ENCODE measurements at regions not wholly inside any gene's neighbourhood (a gene's known extent, or its start where the extent isn't known, plus 50 kb on each side); places are given as distances from the start of the nearest gene placed in this dataset.

GRCh38 chr14:43651896-43652295, 855.2 kb downstream of the FSCB start:
- no peak for ATAC-seq
- TF ChIP-seq ESRRG (CRISPR knock-in tag; IDR thresholded peaks at IDR 0.05) (no peak), CREB5 (CRISPR knock-in tag; IDR thresholded peaks at IDR 0.05; ENCODE audit: low read depth) (no peak), ZC3H10 (CRISPR knock-in tag; IDR thresholded peaks at IDR 0.05) (no peak), TCF4 (CRISPR knock-in tag; IDR thresholded peaks at IDR 0.05; ENCODE audit: borderline replicate concordance) (no peak), ZFP30 (CRISPR knock-in tag; IDR thresholded peaks at IDR 0.05) (no peak), SNAI2 (CRISPR knock-in tag; IDR thresholded peaks at IDR 0.05) (no peak), CSDC2 (CRISPR knock-in tag; IDR thresholded peaks at IDR 0.05) (no peak), BACH2 (CRISPR knock-in tag; IDR thresholded peaks at IDR 0.05; ENCODE audit: borderline replicate concordance) (no peak), ZNF565 (CRISPR knock-in tag; conservative IDR thresholded peaks at IDR 0.05; ENCODE audit: low read depth) (no peak), ZFP3 (CRISPR knock-in tag; IDR thresholded peaks at IDR 0.05) (no peak), ZNF8 (CRISPR knock-in tag; IDR thresholded peaks at IDR 0.05) (no peak), TOX (CRISPR knock-in tag; IDR thresholded peaks at IDR 0.05; ENCODE audit: borderline replicate concordance) (no peak), ISL1 (CRISPR knock-in tag; IDR thresholded peaks at IDR 0.05) (no peak), ARNTL (CRISPR knock-in tag; IDR thresholded peaks at IDR 0.05; ENCODE audit: borderline replicate concordance, low read depth) (no peak), GLIS3 (CRISPR knock-in tag; IDR thresholded peaks at IDR 0.05) (no peak), PPARA (CRISPR knock-in tag; IDR thresholded peaks at IDR 0.05; ENCODE audit: borderline replicate concordance) (no peak)
- TF ChIP-seq, protein P1, sequence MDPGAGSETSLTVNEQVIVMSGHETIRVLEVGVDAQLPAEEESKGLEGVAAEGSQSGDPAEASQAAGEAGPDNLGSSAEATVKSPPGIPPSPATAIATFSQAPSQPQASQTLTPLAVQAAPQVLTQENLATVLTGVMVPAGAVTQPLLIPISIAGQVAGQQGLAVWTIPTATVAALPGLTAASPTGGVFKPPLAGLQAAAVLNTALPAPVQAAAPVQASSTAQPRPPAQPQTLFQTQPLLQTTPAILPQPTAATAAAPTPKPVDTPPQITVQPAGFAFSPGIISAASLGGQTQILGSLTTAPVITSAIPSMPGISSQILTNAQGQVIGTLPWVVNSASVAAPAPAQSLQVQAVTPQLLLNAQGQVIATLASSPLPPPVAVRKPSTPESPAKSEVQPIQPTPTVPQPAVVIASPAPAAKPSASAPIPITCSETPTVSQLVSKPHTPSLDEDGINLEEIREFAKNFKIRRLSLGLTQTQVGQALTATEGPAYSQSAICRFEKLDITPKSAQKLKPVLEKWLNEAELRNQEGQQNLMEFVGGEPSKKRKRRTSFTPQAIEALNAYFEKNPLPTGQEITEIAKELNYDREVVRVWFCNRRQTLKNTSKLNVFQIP (CRISPR knock-in tag; IDR thresholded peaks at IDR 0.05; ENCODE audit: borderline replicate concordance, low read depth) = no peak

DNA sequence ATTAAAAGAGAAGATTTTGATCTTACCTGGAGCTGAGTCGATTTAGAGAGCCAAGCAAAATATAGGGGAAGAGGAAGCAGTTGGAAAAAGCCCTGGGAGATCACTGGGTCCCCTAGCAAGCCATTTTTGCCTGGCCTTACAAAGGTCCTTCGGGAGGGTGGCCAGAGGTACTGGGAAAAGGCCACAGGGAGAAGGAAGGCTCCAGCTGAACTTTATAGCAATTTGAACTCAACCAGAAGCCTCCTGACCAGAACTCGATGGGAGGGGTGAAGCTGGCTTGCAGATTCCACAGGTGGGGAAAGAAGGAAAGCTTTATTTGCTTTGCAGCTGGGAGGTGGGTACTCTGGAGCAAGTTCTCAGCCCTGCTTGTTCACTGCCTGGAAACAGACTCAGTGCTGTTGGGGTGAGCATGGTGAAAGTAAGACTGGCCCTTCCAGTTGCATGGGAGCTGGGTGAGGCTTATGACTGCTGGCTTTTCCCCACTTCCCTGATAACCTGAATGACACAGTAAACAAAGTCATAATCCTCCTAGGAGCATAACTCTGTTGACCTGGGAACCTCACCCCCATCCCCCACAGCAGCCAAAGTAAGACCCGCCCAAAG, 855.8 kb downstream of the FSCB start:
- TF ChIP-seq RARB (CRISPR knock-in tag; IDR thresholded peaks at IDR 0.05) = no peak
- no peak for TF ChIP-seq ZNF70 (CRISPR knock-in tag; IDR thresholded peaks at IDR 0.05)
- TF ChIP-seq ZFP30 (CRISPR knock-in tag; IDR thresholded peaks at IDR 0.05) = no peak
- TF ChIP-seq, protein P2, sequence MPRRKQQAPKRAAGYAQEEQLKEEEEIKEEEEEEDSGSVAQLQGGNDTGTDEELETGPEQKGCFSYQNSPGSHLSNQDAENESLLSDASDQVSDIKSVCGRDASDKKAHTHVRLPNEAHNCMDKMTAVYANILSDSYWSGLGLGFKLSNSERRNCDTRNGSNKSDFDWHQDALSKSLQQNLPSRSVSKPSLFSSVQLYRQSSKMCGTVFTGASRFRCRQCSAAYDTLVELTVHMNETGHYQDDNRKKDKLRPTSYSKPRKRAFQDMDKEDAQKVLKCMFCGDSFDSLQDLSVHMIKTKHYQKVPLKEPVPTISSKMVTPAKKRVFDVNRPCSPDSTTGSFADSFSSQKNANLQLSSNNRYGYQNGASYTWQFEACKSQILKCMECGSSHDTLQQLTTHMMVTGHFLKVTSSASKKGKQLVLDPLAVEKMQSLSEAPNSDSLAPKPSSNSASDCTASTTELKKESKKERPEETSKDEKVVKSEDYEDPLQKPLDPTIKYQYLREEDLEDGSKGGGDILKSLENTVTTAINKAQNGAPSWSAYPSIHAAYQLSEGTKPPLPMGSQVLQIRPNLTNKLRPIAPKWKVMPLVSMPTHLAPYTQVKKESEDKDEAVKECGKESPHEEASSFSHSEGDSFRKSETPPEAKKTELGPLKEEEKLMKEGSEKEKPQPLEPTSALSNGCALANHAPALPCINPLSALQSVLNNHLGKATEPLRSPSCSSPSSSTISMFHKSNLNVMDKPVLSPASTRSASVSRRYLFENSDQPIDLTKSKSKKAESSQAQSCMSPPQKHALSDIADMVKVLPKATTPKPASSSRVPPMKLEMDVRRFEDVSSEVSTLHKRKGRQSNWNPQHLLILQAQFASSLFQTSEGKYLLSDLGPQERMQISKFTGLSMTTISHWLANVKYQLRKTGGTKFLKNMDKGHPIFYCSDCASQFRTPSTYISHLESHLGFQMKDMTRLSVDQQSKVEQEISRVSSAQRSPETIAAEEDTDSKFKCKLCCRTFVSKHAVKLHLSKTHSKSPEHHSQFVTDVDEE (CRISPR knock-in tag; IDR thresholded peaks at IDR 0.05) = no peak
- TF ChIP-seq PPARA (CRISPR knock-in tag; IDR thresholded peaks at IDR 0.05; ENCODE audit: borderline replicate concordance) = no peak
- TF ChIP-seq ZFP3 (CRISPR knock-in tag; IDR thresholded peaks at IDR 0.05) = no peak
- TF ChIP-seq SNAI2 (CRISPR knock-in tag; IDR thresholded peaks at IDR 0.05) = no peak
- no peak for TF ChIP-seq PATZ1 (CRISPR knock-in tag; IDR thresholded peaks at IDR 0.05; ENCODE audit: borderline replicate concordance)
- TF ChIP-seq ZNF565 (CRISPR knock-in tag; conservative IDR thresholded peaks at IDR 0.05; ENCODE audit: low read depth) = no peak
- TF ChIP-seq, protein P3, sequence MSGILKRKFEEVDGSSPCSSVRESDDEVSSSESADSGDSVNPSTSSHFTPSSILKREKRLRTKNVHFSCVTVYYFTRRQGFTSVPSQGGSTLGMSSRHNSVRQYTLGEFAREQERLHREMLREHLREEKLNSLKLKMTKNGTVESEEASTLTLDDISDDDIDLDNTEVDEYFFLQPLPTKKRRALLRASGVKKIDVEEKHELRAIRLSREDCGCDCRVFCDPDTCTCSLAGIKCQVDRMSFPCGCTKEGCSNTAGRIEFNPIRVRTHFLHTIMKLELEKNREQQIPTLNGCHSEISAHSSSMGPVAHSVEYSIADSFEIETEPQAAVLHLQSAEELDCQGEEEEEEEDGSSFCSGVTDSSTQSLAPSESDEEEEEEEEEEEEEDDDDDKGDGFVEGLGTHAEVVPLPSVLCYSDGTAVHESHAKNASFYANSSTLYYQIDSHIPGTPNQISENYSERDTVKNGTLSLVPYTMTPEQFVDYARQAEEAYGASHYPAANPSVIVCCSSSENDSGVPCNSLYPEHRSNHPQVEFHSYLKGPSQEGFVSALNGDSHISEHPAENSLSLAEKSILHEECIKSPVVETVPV (CRISPR knock-in tag; IDR thresholded peaks at IDR 0.05) = no peak
- no peak for TF ChIP-seq CREB5 (CRISPR knock-in tag; IDR thresholded peaks at IDR 0.05; ENCODE audit: low read depth)
- ATAC-seq = no peak
